Esophagus squamous epithelium (tissue), 5 donors: ENCODE measurements at regions not wholly inside any gene's neighbourhood (a gene's known extent, or its start where the extent isn't known, plus 50 kb on each side); places are given as distances from the start of the nearest gene placed in this dataset.

Experiments
- DNase-seq: peaks from one replicate; lab custom pipeline; 2025; lab: John Stamatoyannopoulos, UW
- H3K27ac ChIP-seq, 4 donors: fragments of 200-600 bp; sonication (generic); one replicate each; pipeline ENCODE4 v1.5.1; 2016 to 2019; ENCODE audit warnings: mild to moderate bottlenecking in 1 of 4
- H3K27me3 ChIP-seq, 4 donors: fragments of 200-600 bp; sonication (generic); 1 replicate in 3 of 4; 2 replicates in 1 of 4; pipeline versions ENCODE4 v1.5.1 to v1.6.0; 2017 to 2021; ENCODE audit warnings: antibody characterized with exemption in 1 of 4
- H3K36me3 ChIP-seq, 3 donors: fragments of 200-600 bp; sonication (generic); one replicate each; pipeline ENCODE4 v1.5.1; 2016 to 2019
- H3K4me1 ChIP-seq, 3 donors: fragments of 200-600 bp; sonication (generic); one replicate each; pipeline ENCODE4 v1.5.1; 2017 to 2019
- H3K4me3 ChIP-seq, 4 donors: fragments of 200-600 bp; sonication (generic); 1 replicate in 3 of 4; 2 replicates in 1 of 4; pipeline ENCODE4 v1.5.1; 2016 to 2019; ENCODE audit warnings: mild to moderate bottlenecking in 2 of 4, moderate library complexity in 1 of 4
- H3K9me3 ChIP-seq, 3 donors: fragments of 200-600 bp; sonication (generic); one replicate each; pipeline ENCODE4 v1.5.1; 2016 to 2019
- CTCF ChIP-seq, 6 experiments: fragments of 450-650 bp in 4 of 6; fragments of 200-600 bp in 2 of 6; sonication (generic) in 2 of 6; IDR thresholded peaks; one replicate each; pipeline ENCODE4 v1.5.1; 2016 to 2019; ENCODE audit warnings: antibody characterized with exemption in 6 of 6, mild to moderate bottlenecking in 4 of 6, moderate library complexity in 4 of 6
- POLR2A ChIP-seq, 4 donors: fragments of 450-650 bp; IDR thresholded peaks; one replicate each; pipeline ENCODE4 v1.6.1; 2017; ENCODE audit warnings: antibody characterized with exemption in 4 of 4, mild to moderate bottlenecking in 4 of 4, moderate library complexity in 3 of 4
- WGBS, 2 donors: methylation state at CpG; one replicate each; pipeline ENCODE4 v1.1.5; 2018; 5-methylcytosine and 5-hydroxymethylcytosine counted together
- intact Hi-C: fragments of 100-400 bp; cut with DNase I; formaldehyde crosslinking; loops from one replicate; pipeline ENCODE4 v1.15.0; 2022
- donor health status: DM: yes; HTN: yes; CAD: no.

DNA sequence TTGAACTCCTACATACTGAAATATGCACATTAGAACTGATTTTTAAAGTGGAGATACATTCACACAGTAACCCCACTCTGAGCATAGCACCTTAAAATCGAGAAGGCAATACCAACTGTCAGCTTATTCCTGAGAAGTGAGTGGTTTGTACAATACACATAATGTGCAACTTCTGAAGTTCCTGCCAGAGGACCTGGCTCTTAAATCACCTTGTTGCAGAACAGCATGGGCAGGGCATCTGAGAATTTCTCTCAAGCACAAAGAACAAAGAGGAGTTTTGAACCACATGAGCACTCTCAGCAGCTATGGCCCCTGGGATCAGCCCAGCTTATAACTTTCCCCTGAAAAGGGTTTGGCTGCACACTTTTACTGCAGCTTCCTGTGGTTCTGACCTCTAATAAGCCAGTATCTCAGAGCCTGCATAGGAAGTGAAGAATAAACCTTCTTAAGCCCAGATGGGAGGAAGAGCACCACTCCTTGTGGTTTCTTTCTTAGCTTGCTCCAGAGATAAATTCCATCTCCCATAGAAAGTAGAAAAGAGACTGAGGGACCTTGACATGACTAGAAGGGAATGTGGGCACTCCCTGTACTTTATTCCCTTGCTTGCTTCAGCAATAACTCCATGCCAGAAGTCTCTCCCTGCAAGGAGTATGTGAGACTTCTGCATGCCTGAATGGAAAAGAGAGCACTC lies 862.3 kb downstream of the SUCLG1 start:
- no peak overlapping the region for H3K27ac ChIP-seq
- H3K4me1 ChIP-seq: no peaks in the 10 kb centered on the region
- no peaks in the 10 kb centered on the region for H3K9me3 ChIP-seq
- H3K27me3 ChIP-seq: no peaks in the 10 kb centered on the region
- 17 to 54% methylated on average over 1 of the region's 1 CpG for whole genome bisulfite sequencing, 2 donors
- H3K4me3 ChIP-seq: no peak overlapping the region
- no peak for DNase-seq
- no peaks in the 10 kb centered on the region for H3K36me3 ChIP-seq
- TF ChIP-seq POLR2A (IDR thresholded peaks at IDR 0.05): no peak
- intact Hi-C loops: no loop called here

DNA sequence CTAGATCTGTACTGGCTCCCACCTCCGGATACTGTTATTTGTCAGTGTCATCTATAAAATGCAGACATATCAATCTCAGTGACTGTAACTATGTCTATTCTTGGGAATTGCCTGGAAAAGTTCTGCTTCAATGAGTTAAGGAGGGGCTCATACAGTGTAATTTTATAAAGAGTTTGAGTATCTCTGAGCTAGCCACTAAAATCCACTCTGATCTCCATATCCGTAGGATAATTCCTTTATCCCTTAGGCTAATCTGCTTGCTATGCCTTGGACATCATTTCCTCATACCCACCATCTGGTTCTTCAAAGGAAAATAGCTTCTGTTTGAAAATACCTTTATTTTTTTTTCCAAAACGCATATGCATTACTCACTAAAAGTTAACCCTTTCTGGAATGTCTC lies 863.2 kb downstream of the SUCLG1 start:
- no peak for DNase-seq
- Histone ChIP-seq H3K27ac (no peak overlapping the region), H3K27me3 (no peaks in the 10 kb centered on the region), H3K9me3 (no peaks in the 10 kb centered on the region), H3K4me3 (no peak overlapping the region), H3K36me3 (no peaks in the 10 kb centered on the region), H3K4me1 (no peaks in the 10 kb centered on the region)
- intact Hi-C loops: no loop called here
- no peak for TF ChIP-seq CTCF (IDR thresholded peaks at IDR 0.05)
- TF ChIP-seq POLR2A (IDR thresholded peaks at IDR 0.05): no peak
- WGBS, 2 donors: 27 to 42% methylated on average over 3 of the region's 3 CpGs

DNA sequence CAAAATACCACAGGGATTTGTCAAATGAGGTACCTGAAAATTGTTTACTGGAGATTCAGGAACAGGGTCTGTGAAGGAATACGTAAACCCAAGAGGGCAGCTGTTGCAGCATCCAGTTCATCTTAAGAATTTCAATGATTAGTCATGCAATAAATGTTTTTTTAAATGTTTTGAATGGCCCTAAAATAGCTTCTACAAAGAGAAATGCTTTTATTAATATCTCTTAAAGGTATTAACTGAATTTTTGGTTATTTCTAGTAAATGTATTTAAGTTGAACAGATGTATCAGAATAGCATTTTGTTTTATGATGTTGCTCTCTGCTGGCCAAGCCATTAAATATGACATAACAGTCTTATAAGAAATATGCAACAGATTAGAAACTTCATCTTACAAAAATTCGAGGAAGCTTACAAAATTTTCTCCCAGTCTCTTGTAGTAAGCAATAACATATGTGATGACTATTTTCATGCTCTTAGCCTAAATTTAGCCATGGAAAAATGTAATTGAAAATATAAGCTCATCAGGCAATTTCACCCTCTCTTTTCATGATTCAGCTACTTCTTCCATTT lies 863.9 kb downstream of the SUCLG1 start:
- 49 to 50% methylated on average over 2 of the region's 2 CpGs for WGBS, 2 donors
- intact Hi-C loops: no loop called here
- TF ChIP-seq POLR2A (IDR thresholded peaks at IDR 0.05) (no peak), CTCF (IDR thresholded peaks at IDR 0.05) (no peak)
- no peaks in the 10 kb centered on the region for H3K27me3 ChIP-seq
- no peak for DNase-seq
- H3K9me3 ChIP-seq: no peaks in the 10 kb centered on the region
- H3K27ac ChIP-seq: no peak overlapping the region
- H3K4me3 ChIP-seq: no peak overlapping the region
- H3K36me3 ChIP-seq: no peaks in the 10 kb centered on the region
- no peaks in the 10 kb centered on the region for H3K4me1 ChIP-seq

- Histone ChIP-seq H3K9me3 (no peaks in the 10 kb centered on the region), H3K36me3 (no peaks in the 10 kb centered on the region), H3K4me3 (no peak overlapping the region), H3K27me3 (no peaks in the 10 kb centered on the region), H3K27ac (no peak overlapping the region), H3K4me1 (no peaks in the 10 kb centered on the region)
- TF ChIP-seq POLR2A (IDR thresholded peaks at IDR 0.05): no peak
- TF ChIP-seq CTCF (IDR thresholded peaks at IDR 0.05): no peak
- WGBS, 2 donors: 65 to 73% methylated on average over 5 of the region's 5 CpGs
- intact Hi-C loops: no loop called here
- no peak for DNase-seq
Measured at GRCh38 chr2:83594241-83595120, 864.6 kb downstream of the SUCLG1 start.

- intact Hi-C loops: no loop called here
- Histone ChIP-seq H3K36me3 (no peaks in the 10 kb centered on the region), H3K27ac (no peak overlapping the region), H3K9me3 (no peaks in the 10 kb centered on the region), H3K27me3 (no peaks in the 10 kb centered on the region), H3K4me3 (no peak overlapping the region), H3K4me1 (no peaks in the 10 kb centered on the region)
- WGBS, 2 donors: 54 to 66% methylated on average over 4 of the region's 4 CpGs
- DNase-seq: no peak
- no peak for TF ChIP-seq CTCF (IDR thresholded peaks at IDR 0.05)
- TF ChIP-seq POLR2A (IDR thresholded peaks at IDR 0.05): no peak
Measured at GRCh38 chr2:83587309-83587708, 871.8 kb downstream of the SUCLG1 start.
